A673 (cell line): ENCODE measurements at regions not wholly inside any gene's neighbourhood (a gene's known extent, or its start where the extent isn't known, plus 50 kb on each side); places are given as distances from the start of the nearest gene placed in this dataset.

Experiments used
- BruUV-seq: library from RNA; stranded (reverse); fragments of 400-500 nt; replicated peaks from 2 replicates; lab custom pipeline; 2021; lab: Mats Ljungman, UMichigan
- CTCF ChIA-PET: fragments of 300-600 bp; sonication (Branson Sonifier 250); formaldehyde crosslinking; loops from one replicate; lab custom pipeline; 2022; ENCODE audit warnings: antibody characterized with exemption; lab: Charles Lee
- POLR2A ChIA-PET: fragments of 300-600 bp; sonication (Branson Sonifier 250); formaldehyde crosslinking; loops from one replicate; lab custom pipeline; 2022; ENCODE audit warnings: antibody characterized with exemption; ENCODE audit not compliant: low non-redundant PET; lab: Charles Lee
- DNase-seq: peaks from one replicate; pipeline ENCODE4 v3.0.0-alpha.2; 2015; ENCODE audit warnings: low spot score
- H3K27ac ChIP-seq: fragments of 200-600 bp; sonication (generic); 2 replicates; pipeline ENCODE4 v1.5.1; 2016; ENCODE audit warnings: mixed run types, low read depth, mild to moderate bottlenecking, mixed read lengths, antibody characterized with exemption, low read length; ENCODE audit not compliant: poor library complexity, severe bottlenecking
- H3K27me3 ChIP-seq: fragments of 200-600 bp; sonication (generic); replicated peaks from 2 replicates; pipeline ENCODE4 v1.6.1; 2017; ENCODE audit warnings: mixed run types, low read depth, mild to moderate bottlenecking, mixed read lengths, antibody characterized with exemption, low read length; ENCODE audit not compliant: insufficient read depth, poor library complexity
- H3K36me3 ChIP-seq: fragments of 200-600 bp; sonication (generic); 2 replicates; pipeline ENCODE4 v1.6.1; 2016; ENCODE audit warnings: mixed run types, mild to moderate bottlenecking, mixed read lengths, antibody characterized with exemption, low read length; ENCODE audit not compliant: insufficient read depth, poor library complexity, severe bottlenecking
- H3K4me1 ChIP-seq: fragments of 200-600 bp; sonication (generic); 2 replicates; pipeline ENCODE4 v1.6.1; 2017; ENCODE audit warnings: mixed run types, mild to moderate bottlenecking, mixed read lengths, antibody characterized with exemption, low read length; ENCODE audit not compliant: insufficient read depth, poor library complexity, severe bottlenecking
- H3K4me3 ChIP-seq: fragments of 200-600 bp; sonication (generic); 2 replicates; pipeline ENCODE4 v1.5.1; 2016; ENCODE audit warnings: low read depth, mixed run types, mild to moderate bottlenecking, mixed read lengths, low read length; ENCODE audit not compliant: poor library complexity, severe bottlenecking
- H3K9me3 ChIP-seq: fragments of 200-600 bp; sonication (generic); 2 replicates; pipeline ENCODE4 v1.6.1; 2016; ENCODE audit warnings: mixed run types, low read depth, mild to moderate bottlenecking, mixed read lengths, antibody characterized with exemption, low read length; ENCODE audit not compliant: poor library complexity, severe bottlenecking
- CTCF ChIP-seq: fragments of 300-800, 200-600 bp; sonication (generic); conservative IDR thresholded peaks from 2 replicates; pipeline ENCODE4 v1.5.1; 2017; ENCODE audit warnings: low read depth, mild to moderate bottlenecking, antibody characterized with exemption, low read length, moderate library complexity, mixed read lengths
- EZH2 ChIP-seq: fragments of 200-600 bp; sonication (generic); IDR thresholded peaks from 2 replicates; pipeline ENCODE4 v1.6.1; 2017; ENCODE audit warnings: borderline replicate concordance, low read depth, mild to moderate bottlenecking, mixed read lengths, antibody characterized with exemption, low read length; ENCODE audit not compliant: poor library complexity, severe bottlenecking
- intact Hi-C: fragments of 100-400 bp; cut with micrococcal nuclease; formaldehyde crosslinking; loops from one replicate; pipeline ENCODE4 v1.10.0; 2022; ENCODE audit not compliant: unreplicated experiment

- DNase-seq = no peak
- no peak overlapping the region for H3K27ac ChIP-seq
- no peaks in the 10 kb centered on the region for H3K9me3 ChIP-seq
- no peak for TF ChIP-seq EZH2
- no peak for TF ChIP-seq CTCF
- CTCF ChIA-PET = no interaction called here
- no peaks in the 10 kb centered on the region for H3K27me3 ChIP-seq
- intact Hi-C loops = no loop called here
- POLR2A ChIA-PET = no interaction called here
- H3K4me1 ChIP-seq = no peaks in the 10 kb centered on the region
- H3K4me3 ChIP-seq = no peak overlapping the region
- H3K36me3 ChIP-seq = no peaks in the 10 kb centered on the region
- BruUV-seq = no TSS peak
Observed at GRCh38 chr16:59552164-59552563, 818.0 kb upstream of the GOT2 start.

GRCh38 chr16:59545721-59546120, 811.6 kb upstream of the GOT2 start:
- Histone ChIP-seq H3K9me3 (no peaks in the 10 kb centered on the region), H3K27me3 (no peaks in the 10 kb centered on the region), H3K27ac (no peak overlapping the region), H3K4me1 (no peaks in the 10 kb centered on the region), H3K4me3 (no peak overlapping the region), H3K36me3 (no peaks in the 10 kb centered on the region)
- intact Hi-C loops = no loop called here
- no peak for TF ChIP-seq CTCF
- TF ChIP-seq EZH2 = no peak
- CTCF ChIA-PET = no interaction called here
- no TSS peak for BruUV-seq
- no peak for DNase-seq
- POLR2A ChIA-PET = no interaction called here

- POLR2A ChIA-PET = no interaction called here
- no peak for TF ChIP-seq EZH2
- no peak for TF ChIP-seq CTCF
- no peak overlapping the region for H3K27ac ChIP-seq
- CTCF ChIA-PET = no interaction called here
- no peak overlapping the region for H3K4me3 ChIP-seq
- no peak for DNase-seq
- no peaks in the 10 kb centered on the region for H3K36me3 ChIP-seq
- intact Hi-C loops = no loop called here
- no peaks in the 10 kb centered on the region for H3K27me3 ChIP-seq
- H3K4me1 ChIP-seq = no peaks in the 10 kb centered on the region
- no peaks in the 10 kb centered on the region for H3K9me3 ChIP-seq
- BruUV-seq = no TSS peak
Observed at GRCh38 chr16:59543641-59544040, 809.5 kb upstream of the GOT2 start.
